COLO668 (cell line): ENCODE measurements at regions not wholly inside any gene's neighbourhood (a gene's known extent, or its start where the extent isn't known, plus 50 kb on each side); places are given as distances from the start of the nearest gene placed in this dataset.

Experiments
- DNase-seq: peaks from one replicate; lab custom pipeline; 2025; ENCODE audit not compliant: unreplicated experiment; lab: John Stamatoyannopoulos, UW

GRCh38 chr9:16223074-16223871, 647.2 kb downstream of the BNC2 start:
- peak; percentile 57 for DNase-seq

GRCh38 chr9:16230731-16231130, 639.7 kb downstream of the BNC2 start:
- no peak for DNase-seq

- no peak for DNase-seq
Observed at GRCh38 chr9:16236311-16236710, 634.2 kb downstream of the BNC2 start.

- no peak for DNase-seq
Observed at GRCh38 chr9:16236882-16237281, 633.6 kb downstream of the BNC2 start.

GRCh38 chr9:16238623-16239138, 631.8 kb downstream of the BNC2 start:
- no peak for DNase-seq

GRCh38 chr9:16241231-16241630, 629.2 kb downstream of the BNC2 start:
- DNase-seq: no peak

- DNase-seq: no peak
Observed at GRCh38 chr9:16243798-16244197, 626.7 kb downstream of the BNC2 start.

GRCh38 chr9:16245756-16246440, 624.6 kb downstream of the BNC2 start:
- no peak for DNase-seq

- DNase-seq: no peak
Observed at GRCh38 chr9:16246785-16247184, 623.7 kb downstream of the BNC2 start.

- no peak for DNase-seq
Observed at GRCh38 chr9:16247188-16247875, 623.1 kb downstream of the BNC2 start.

GRCh38 chr9:16248822-16249221, 621.6 kb downstream of the BNC2 start:
- no peak for DNase-seq

GRCh38 chr9:16252616-16253015, 617.9 kb downstream of the BNC2 start:
- no peak for DNase-seq

- DNase-seq: no peak
Observed at GRCh38 chr9:16254674-16255073, 615.8 kb downstream of the BNC2 start.

GRCh38 chr9:16255217-16255616, 615.3 kb downstream of the BNC2 start:
- DNase-seq: no peak

GRCh38 chr9:16257604-16258003, 612.9 kb downstream of the BNC2 start:
- no peak for DNase-seq

GRCh38 chr9:16258191-16258590, 612.3 kb downstream of the BNC2 start:
- DNase-seq: no peak

- no peak for DNase-seq
Observed at GRCh38 chr9:16258708-16259107, 611.8 kb downstream of the BNC2 start.

GRCh38 chr9:16262477-16263261, 607.8 kb downstream of the BNC2 start:
- peak; percentile 44 for DNase-seq

- DNase-seq: no peak
Observed at GRCh38 chr9:16265688-16266087, 604.8 kb downstream of the BNC2 start.

GRCh38 chr9:16266648-16267276, 603.7 kb downstream of the BNC2 start:
- no peak for DNase-seq
